HL-60/S4 treated with retinoic acid at 250 ng/mL for 4 days and 3 days (cell line): ENCODE measurements at regions not wholly inside any gene's neighbourhood (a gene's known extent, or its start where the extent isn't known, plus 50 kb on each side); places are given as distances from the start of the nearest gene placed in this dataset.

Experiments
- in situ Hi-C: fragments of 300-500 bp; cut with MboI; formaldehyde crosslinking; loops from 2 replicates; pipeline ENCODE4 v1.7.0; 2022; ENCODE audit warnings: low sequenced_read_pairs

- in situ Hi-C loops = no loop called here
Measured at GRCh38 chr20:17859616-17860232, 108.9 kb downstream of the SNX5 start.

DNA sequence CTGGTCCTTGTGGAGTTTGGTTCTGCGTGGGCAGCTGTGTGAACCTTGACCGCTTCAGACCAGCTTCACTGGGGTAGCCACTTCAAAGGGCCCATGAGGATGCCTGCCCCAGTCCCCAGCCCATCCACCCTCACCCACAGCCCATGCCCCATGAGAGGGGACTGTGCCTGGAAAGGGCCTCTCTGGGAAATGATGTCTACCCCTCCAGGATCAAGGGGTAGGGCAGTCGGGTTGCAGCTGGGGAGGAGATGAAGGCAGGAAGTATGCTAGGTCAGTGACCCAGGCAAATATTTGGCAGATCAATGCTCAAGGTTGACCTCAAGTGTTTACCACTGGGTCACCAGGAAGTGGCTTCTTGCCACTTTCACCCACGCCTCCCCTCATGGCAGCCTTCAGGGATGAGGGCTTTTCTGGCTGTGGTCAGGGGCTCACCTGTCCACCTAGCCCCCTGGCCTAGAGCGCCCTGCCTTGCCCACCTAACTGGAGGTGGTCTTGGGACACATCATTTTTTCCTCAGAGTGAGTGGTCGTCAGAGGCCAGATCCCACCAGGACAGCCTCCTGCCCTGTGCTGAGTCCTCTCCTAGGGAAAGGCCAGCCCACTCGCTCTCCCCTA is 109.5 kb downstream of the SNX5 start:
- in situ Hi-C loops = no loop called here

DNA sequence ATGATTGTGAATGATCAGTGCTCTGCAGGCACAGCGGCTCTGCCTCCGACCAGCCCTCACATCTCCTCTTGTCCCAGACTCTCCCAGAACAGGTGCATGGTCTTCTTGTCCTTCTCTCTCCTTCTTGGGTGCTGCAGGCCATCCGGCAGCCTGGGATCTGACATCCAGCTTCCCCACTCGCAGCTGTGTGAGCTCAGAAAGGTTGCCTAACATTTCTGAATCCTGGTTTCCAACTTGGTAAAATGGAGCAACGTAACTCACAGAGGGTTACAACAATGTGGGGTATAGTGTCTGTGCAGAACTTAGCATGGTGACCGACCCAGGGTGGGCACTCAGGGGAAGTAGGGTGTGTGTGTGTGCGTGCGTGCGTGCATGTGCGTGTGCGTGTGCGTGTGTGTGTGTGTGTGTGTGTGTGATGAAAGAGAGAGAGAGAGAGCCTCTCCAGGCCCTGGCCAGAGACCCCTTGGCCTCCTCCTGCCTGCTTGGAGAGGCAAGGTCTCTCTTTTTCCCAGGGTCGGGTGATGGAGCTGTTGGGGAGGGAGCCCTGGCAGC is 110.1 kb downstream of the SNX5 start:
- in situ Hi-C loops = no loop called here

DNA sequence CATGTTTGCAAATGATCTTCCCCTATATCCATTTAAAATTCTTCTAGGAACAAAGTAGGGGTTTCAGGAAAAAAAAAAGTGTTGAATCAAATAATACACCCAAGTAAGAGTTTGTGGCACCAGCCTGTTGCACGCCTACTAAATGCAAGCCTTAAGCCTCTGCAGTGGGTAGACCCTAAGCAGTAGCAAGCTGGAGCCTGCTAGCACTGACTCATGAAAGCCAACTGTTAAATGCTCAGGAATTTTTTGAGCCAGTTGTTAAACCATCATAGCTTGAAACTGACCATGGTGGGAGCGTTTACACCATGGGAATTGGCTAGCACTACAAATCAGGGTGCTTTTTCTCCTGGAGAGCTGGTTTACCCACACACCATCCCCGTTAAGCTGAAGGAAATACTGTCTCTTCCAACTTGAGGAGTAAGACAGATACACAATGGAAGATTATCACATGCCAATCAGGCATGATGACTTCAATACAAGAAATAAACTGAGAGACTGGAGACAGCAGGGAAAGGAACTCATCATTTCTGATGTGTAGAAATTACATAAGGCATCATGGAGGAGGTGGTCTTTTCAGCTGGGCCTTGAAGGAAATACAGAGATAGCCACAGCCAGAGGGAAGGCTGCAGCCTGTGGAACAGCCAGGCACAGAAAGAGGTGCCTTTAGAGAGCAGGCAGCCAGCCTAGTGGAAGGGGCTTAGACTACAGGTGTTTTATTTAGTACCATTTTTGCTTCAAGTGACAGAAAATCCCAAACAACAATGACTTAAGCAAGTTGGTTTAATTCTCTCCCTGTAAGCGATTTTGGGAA is 110.8 kb downstream of the SNX5 start:
- in situ Hi-C loops = no loop called here

GRCh38 chr20:17856837-17857605 is 111.6 kb downstream of the SNX5 start:
- in situ Hi-C loops = no loop called here

GRCh38 chr20:17856024-17856564 is 112.5 kb downstream of the SNX5 start:
- in situ Hi-C loops = no loop called here

- in situ Hi-C loops = no loop called here
Measured at GRCh38 chr20:17854307-17854903, 114.2 kb downstream of the SNX5 start.

- in situ Hi-C loops = no loop called here
Measured at GRCh38 chr20:17852323-17852722, 116.3 kb downstream of the SNX5 start.

DNA sequence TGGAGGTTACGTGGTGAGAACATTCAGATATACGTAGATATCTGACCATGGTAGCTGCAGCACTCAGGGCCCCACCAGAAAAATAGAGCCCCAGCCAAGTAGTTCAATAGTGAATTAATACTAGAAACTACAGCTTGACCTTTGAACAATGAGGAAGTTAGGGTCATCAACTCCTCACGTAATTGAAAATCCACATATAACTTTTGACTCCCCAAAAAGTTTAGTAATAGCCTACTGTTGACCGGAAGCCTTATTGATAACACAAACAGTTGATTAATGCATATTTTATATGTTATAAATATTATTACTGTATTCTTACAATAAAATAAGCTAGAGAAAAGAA is 117.9 kb downstream of the SNX5 start:
- in situ Hi-C loops = no loop called here

DNA sequence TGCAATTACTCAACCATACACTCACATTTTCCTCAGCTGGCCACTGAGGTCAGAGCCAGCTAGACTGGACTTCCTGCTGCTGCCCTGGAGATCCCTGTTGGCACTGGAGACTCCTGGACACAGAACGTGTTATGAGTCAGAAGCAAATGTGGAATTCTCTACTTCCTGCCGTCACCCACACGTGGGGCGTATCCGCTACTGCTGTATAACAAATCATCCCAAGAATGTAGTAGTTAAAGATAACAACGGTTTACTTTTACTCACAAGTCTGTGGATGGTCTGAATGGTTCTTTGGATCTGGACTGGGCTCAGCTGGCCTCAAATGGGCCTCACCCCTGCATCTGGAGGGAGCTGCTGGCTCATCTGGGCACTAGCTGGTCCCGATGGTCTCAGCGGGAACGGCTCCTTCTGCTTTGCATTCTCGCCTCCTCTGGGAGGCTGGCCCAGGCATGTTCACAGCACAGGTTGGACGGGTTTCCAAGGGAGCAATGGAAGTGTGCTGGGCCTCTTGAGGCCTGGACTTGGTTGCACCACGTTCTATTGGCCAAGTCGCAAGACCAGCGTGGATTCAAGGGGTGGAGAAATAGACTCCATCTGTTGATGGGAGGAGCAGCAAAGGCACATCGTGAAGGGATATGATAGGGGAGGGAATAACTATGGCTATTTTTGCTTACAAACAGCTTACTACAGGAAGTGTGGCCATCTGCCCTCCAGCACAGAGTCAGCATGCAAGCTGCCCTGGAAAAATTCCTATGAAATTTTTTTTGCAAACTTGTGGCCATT is 118.5 kb downstream of the SNX5 start:
- in situ Hi-C loops = no loop called here

DNA sequence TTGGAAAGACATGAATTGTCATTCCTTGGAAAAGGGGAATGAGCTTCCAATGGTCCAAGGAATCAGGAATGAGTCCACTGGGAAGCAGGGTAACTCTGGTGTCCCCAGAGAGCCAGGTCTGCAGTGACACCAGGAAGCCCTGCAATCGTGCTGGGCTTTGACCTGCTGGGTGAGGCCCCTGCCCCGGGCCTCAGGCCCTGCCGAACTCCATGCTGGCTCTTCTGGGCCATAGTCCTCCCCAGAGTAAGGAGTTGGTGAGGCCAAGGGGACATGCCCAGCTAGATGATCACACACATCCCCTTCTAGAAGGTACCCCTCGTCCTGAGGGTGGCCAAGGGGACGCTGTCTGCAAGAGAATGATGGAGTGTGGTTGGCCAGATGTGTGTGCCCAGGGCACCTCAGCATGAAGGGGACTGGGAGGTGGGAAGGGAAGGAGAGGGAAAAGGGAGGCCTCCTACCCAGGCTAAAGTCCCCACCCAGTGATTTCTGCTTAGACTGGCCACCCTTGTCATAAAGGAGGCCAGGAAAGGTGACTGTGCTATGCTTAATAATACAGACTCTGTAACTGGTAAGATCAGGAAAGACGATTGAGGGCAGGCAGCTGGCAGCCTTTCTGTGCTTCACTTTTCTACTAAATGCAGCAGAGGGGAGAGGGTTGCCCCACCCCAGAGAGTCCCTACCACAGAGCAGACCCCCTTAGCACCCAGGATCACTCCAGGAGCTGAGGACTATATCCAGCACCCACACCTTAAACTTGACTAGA is 119.3 kb downstream of the SNX5 start:
- in situ Hi-C loops = no loop called here

GRCh38 chr20:17848249-17849048 is 120.1 kb downstream of the SNX5 start:
- in situ Hi-C loops = no loop called here

DNA sequence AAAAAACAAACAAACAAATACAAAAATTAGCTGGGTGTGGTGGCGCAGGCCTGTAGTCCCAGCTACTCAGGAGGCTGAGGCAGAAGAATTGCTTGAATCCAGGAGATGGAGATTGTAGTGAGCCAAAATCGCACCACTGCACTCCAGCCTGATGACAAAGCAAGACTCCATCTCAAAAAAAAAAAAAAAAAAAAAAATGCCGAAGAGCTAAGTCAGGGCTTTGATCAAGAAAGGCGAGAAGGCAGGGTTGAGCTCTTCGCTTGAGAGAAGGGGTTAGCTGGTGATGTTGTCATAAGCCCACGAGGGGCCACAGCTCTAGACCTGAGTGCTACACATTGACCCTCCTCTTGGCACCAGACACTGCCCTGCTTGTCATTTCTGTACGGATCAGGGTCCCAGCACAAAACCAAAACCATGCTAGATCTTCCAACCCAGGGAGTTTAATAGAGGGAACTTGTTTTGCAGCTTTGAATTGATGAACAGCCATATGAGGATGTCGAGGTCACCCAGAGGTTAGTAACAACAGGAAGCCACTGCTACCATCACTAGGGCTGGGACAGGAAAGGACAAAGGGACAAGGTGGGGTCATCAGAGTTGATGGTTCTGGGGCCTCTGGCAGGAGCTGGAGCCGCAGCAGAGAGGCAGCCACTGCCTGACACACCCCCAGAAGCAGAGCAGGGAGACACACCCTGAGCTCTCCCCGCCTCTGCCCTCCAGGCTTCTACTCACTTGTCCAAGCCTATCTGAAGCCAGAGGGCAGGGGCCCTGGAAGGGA is 122.7 kb downstream of the SNX5 start:
- in situ Hi-C loops = no loop called here

DNA sequence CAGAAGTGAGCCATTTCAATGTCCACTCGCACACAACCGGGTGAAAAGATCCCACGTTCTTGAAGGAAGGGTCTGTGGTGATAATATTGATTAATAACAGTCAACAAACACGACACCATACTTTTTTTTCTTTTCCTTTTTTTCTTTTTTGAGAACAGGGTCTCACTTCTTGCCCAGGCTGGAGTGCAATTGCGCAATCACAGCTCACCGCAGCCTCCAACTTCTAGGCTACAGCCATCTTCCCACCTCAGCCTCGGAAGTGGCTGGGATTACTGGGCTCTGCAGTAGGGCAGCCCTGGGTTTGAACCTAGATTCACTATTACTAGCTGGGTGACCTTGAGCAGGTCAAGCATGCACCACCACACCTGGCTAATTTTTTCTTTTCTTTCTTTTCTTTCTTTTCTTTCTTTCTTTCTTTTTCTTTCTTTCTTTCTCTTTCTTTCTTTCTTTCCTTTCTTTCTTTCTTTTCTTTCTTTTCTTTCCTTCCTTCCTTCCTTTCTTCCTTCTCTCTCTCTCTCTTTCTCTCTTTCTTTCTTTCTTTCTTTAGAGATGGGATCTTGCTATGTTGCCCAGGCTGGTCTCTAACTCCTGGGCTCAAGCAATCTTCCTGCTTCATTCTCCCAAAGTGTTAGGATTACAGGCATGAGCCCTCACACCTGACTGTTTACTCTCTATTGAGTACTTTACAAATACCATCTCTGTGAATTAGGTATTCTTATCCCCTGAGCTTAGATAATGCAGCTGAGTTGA is 123.9 kb downstream of the SNX5 start:
- in situ Hi-C loops = no loop called here

- in situ Hi-C loops = no loop called here
Measured at GRCh38 chr20:17844133-17844429, 124.5 kb downstream of the SNX5 start.

DNA sequence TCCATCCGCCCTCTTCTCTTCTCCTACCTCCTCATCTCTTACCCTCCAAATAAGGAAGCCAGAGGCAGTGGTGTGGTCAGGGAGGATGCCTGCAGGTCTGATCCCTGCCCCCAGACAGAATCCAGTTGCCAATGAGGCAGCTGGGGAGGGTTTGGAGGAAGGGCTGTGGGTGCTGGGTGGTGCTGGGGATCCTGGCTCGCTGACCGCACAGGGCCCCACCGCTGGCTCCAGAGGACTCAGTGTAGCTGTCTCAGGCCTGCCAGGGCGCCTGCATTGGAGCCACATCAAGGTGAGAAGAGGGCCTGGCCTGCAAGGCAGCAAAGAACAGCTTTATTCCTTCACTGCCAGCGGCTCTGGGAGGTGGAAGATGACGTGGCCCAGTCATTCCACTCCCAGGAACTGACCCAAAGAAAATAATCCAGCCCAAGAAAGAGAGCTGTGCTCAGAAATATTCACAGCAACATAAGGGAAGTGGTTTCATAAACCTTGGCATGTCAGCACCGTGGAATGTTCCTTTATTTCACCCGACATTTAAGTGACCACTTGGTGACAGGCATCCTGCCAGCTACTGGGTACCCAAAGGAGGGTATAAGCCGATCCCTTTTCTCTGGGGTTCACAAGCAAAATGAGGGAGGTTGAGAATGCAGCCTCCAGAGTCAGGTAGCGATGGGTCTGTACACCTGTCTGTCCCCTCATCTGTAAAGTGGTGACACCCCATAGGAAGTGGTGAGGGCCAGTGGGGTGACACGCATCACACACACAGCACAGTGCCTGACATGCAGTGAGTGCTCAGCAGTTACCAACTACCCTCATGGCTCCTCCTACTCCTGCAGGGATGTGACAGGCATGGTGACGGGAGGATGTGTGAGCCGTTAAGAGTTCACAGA is 125.1 kb downstream of the SNX5 start:
- in situ Hi-C loops = no loop called here
